NCI-H345 (cell line): ENCODE measurements at regions not wholly inside any gene's neighbourhood (a gene's known extent, or its start where the extent isn't known, plus 50 kb on each side); places are given as distances from the start of the nearest gene placed in this dataset.
A peak's percentile ranks its signal among the peaks of the same experiment; 100 is the strongest.

Experiments
- DNase-seq: peaks from one replicate; lab custom pipeline; 2025; lab: John Stamatoyannopoulos, UW

DNA sequence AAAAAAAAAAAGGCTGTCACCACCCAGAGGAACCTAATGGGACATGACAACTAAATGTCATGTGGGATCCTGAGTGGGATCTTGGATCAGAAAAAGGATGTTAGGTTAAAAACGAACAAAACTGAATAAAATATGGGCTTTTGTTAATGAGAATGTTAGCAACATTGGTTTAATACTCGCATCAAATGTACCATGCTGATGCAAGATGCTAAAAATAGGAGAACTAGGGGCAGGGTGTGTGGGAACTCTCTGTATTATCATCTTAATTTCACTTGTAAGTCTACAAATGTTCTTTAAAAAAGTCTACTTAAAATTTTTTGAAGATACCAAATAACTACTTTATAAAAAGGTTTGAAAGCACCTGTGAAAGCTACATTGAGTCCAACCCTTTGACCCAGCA, 88.8 kb upstream of the PRR5 start:
- no peak for DNase-seq

DNA sequence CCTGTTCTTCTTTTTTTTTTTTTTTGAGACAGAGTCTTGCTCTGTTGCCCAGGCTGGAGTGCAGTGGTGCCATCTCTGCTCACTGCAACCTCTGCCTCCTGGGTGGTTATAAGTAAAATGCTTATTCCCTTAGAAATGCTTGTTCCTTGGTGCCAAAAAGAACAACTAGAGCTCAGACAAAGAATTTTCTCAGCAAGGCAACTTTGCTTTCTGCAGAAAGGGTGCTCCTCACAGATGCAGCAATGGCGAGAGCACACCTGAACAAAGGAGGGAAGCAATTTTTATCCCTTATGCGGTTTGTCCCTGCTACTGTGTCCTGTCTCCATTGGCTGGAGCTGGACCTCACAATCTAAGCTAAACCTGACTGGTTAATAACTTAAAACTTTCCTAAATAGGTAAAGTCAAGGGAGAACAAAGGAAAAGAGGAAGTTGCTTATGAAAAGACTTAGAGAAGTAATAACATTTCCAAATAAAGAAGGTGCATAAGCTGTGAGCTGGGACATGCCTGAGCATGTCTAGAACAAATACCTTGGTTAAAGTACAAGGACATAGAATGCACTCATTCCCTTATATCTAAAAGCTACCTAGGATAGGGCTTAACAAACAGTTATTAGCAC, 90.0 kb upstream of the PRR5 start:
- DNase-seq = no peak

DNA sequence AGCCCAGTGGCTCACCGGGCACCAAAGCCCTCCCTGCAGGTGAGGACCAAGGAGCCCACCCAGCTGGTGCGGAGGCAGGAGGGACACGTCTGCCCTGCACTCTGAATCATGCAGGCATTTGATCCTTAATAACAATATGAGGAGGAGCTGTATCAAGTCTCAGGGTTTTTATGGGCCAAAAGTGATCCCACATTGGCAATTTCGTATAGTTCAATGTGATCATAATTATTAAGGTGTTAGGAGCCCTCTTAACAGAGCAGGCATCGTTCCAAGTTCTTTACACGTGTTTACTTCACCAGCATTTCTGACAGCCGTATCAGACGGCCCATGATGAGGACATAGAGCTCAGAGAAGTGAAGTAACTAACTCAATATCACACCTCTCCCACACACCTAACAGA, 91.9 kb upstream of the PRR5 start:
- DNase-seq = no peak

DNA sequence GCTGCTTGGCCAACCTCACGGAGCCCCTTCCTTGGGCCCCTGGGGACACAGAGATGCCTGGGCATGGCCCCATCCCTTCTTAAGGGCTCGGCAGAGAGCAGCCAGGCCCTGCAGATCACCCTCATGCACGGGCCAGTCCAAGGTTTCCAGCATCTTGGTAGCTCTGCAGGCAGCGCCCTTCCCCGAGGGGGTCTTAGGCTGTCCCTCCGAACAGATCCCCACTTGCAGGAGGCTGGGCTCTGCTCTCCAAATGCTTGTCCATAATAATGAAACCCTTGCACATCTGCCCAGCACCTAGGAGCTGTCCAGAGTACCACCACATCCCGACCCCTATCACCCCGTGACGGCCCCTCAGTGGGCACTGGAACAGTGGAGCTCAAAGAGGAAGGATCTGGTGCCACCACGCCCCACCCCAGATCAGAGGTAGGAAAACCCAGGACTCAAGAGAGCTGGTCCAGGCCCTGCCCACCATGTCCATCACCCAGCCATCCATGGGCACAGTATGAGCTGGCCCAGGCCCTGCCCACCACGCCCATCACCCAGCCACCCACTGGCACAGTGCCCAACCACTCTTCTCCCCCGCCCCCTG, 92.5 kb upstream of the PRR5 start:
- DNase-seq = no peak

DNA sequence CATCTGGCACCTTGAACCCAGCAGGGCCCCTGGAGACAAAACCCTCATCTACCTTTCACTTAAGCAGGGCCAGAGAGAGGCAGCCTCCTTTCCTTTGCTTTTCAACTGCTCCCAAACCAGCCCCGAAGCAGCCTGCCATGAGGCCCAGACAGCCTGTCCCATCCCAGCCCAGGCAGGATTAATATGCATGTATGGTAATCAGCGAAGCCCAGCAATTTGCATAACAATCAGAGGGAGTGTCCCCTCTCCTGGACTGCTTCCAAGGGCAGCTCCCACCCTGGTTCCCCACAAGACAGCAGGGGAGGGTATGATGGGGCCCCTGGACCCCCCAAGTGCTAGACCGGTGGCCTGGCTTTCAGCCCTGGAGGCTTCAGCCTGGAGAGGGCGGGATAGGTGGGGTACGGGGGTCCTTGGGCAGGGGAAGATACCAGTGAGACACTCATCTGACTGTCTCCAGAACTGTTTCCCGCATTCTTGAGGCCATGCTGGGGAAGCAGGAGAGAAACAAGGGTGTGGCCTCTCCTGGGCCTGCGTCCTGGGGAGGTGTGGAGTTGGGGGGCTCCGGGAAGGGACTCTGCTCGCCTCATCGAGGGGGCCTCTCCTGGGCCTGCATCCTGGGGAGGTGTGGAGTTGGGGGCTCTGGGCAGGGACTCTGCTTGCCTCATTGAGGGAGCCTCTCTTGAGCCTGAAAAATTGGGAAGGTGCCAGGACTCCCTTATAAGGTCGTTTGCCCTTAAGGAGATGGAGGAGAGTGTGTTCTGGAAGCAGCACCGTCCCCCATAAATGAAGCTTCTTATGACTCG, 93.2 kb upstream of the PRR5 start:
- no peak for DNase-seq

DNA sequence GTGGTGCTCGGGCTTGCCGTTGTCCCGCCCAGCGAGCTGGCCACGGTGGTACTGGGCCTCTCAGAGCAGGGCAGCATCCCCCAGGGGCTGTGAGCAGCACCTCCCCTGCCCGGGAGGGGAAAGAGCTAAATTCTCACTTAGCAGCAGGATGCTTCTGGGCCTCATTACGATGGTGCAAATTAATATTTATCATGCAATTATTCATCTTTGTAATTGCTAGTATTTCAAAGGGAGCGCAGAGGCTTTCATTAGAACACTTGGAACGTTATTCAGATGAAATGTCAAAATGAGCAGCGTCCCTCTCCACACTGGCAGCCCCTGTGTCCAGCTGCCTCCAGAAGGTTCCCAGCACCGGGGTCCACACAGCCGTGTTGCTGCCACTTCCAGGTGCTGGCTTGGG, 95.9 kb upstream of the PRR5 start:
- DNase-seq = no peak

DNA sequence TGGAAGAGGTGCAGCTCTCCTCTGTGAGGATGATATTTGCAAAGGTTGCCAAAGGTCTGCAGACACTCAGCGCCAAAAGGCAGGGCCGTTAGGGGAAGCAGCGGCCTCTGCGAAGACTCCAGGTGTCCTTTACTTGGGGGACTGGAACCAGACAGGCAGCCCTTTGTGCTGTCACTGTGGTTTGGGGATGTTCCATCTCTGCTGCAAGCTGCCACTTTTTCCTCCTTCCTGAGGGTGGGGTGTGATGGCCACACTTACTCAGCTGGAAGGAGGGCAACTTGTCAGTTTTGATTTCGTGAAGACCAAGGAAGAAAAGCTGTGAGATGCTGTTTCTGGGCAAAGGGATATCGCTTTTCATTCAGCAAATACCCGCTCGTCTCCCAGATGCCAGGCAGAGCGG, 96.5 kb upstream of the PRR5 start:
- no peak for DNase-seq

DNA sequence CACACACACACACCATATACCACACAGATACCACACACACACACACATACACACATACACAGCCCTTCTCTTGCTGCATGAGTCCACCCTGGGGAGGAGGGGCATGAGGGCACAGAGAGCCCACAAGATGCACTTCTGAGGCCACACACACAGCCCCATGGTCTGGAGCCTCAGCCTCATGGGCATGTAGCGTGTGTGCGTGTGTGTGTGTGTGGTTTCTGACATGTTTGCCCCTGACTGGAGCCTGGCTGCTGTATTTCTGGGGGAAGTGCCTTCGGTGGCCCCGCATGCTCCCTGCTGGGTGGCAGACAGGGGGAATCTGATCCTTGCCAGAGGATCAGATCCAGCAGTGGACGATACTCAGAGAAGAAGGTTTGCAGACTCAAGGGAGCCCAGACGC, 97.0 kb upstream of the PRR5 start:
- DNase-seq = no peak

DNA sequence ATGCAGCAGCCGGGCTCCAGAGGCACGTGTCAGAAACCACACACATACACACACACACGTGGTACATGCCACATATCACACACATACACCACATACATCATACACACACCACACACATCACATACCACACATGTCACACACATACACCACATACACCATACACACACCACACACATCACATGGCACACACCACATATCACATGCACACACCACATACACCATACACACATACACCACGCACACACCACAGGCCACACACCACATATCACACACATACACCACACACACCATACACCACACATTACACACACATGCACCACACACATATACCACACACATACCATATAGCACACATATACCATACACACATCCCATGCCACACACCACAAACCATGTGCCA, 97.5 kb upstream of the PRR5 start:
- DNase-seq = no peak

DNA sequence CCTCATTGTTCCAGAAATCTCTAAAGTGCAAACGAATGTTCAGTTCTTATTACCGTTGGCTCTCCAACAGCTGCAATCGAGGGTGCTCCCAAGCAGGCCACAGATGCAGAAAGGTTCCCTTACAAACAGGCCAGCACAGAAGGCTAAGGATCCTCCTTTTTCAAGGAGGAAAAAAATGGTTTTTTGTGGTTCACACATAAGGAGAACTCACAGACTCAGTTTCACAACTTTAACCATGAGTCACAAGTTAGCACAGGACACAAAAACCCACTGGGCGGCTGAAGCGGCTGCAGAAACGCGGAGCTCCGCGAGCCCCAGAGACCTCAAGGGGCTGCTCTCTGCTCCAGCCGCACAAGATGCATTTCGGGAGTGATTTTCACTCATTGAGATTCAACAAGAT, 98.2 kb upstream of the PRR5 start:
- DNase-seq = no peak

DNA sequence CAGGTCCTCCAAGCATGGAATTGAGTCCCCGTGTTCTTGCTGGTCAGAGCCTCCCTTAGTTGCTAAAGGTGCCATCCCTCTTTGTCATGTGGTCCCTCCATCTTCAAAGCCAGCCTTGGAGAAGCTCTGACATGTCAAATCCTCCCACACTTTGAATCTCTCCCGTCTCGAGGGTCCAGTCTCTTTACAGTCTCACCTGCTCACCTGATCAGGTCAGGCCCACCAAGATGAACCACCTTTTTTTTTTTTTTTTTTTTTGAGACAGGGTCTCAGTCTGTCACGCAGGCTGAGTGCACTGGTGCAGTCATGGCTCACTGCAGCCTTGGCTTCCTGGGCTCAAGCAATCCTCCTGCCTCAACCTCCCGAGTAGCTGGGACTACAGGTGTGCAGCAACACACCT, 100.3 kb upstream of the PRR5 start:
- no peak for DNase-seq

DNA sequence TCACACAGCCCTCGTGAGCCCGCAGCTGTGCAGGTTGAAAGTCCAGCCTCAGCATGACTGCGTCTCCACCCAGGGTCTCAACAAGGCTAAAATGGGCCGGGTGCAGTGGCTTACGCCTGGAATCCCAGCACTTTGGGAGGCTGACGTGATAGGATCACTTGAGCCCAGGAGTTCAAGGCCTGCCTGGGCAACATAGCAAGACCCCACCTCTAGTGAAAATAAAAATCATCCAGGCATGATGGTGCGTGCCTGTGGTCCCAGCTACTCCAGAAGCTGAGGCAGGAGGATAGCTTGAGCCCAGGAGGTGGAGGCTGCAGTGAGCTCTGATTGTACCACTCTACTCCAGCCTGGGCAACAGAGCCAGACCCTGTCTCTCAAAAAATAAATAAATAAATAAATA, 100.8 kb upstream of the PRR5 start:
- no peak for DNase-seq

DNA sequence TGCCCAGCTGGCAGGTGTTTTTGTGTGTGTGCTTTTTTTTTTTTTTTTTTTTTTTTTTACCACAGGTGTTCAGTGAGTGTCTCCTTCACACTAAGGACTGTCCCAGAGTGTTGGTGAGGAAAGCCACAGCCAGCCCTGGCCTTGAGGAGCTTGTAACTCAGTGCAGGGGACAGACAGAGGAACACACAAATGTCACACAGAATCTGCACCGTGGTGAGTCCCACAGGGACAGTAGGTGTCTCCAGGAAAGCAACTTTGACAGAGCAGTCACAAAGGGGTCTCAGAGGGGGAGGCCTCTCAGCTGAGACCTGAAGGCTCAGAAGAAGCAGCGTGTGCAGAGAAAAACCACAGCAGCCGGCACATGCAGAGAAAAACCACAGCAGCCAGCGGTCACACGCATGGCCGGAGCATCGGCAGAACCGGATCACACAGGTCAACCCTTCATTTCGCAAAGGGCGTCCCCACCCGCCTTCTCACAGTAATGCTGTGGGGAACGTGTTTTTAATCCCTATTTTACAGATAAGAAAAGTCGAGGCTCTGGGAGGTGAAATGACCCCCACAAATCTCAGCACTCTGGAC, 101.7 kb upstream of the PRR5 start:
- no peak for DNase-seq

DNA sequence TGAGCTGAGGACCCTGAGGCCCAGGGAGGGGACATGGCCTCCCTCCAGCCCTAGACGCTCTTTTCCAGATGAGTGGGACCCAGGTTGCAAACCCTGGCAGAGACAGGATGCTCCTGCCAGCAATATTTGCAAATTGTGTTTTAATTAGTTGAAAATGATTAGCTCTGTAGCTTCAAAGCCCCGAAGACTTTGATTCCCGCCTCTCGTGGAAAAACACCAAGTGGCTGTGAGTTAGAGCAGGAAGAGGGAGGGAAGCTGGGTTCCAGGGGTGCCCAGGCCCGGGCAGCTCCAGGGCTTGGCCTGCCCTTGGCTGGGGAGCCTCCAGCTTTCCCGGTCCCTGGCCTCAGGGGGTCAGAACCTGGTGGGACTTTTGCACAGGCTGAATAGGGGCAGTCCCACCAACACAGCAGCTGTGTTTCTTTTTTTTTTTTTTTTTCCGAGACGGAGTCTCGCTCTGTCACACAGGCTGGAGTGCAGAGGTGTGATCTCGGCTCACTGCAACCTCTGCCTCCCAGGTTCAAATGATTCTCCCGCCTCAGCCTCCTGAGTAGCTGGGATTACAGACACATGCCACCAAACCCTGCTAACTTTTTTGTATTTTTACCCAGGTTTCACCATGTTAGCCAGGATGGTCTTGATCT, 101.6 kb upstream of the RTL6 start:
- no peak for DNase-seq

DNA sequence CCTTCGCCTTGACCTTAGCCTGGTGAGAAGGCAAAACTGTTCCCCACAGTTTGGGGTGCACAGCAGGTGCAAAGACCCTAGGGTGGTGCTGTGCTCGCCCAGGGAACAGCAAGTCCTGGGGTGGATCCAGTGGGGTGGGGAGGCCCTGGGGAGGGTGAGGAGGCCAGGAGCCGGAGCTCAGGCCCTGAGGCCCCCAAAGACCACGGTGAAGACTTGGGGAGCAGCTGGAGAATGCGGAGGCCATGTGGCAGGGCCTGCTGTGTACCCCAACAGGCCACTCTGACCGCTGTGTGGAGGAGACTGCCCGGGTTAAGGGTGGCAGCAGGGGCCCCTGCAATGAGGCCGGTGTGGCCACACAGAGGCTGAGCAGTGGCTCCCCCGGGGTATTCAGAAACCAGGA, 101.1 kb upstream of the RTL6 start:
- no peak for DNase-seq

DNA sequence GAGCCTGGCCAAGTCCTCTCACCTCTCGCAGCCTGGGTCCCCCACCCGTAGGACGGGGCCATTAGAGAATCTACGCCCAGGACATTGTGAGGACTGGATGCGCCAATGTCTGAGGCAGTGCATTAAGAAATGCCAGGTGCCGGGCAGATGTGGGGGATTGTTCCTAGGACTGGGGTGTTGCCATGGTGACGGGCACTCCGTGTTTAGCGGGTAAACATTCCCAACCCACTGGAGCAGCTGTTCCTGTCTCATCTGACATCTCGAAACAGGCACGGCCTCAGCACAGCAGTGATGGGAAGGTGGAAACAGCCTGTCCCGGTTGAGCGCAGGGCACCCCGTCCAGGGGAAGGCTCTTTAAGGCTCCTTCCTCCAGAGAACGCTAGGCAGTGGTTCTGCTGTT, 99.6 kb upstream of the RTL6 start:
- DNase-seq = peak; percentile 84

DNA sequence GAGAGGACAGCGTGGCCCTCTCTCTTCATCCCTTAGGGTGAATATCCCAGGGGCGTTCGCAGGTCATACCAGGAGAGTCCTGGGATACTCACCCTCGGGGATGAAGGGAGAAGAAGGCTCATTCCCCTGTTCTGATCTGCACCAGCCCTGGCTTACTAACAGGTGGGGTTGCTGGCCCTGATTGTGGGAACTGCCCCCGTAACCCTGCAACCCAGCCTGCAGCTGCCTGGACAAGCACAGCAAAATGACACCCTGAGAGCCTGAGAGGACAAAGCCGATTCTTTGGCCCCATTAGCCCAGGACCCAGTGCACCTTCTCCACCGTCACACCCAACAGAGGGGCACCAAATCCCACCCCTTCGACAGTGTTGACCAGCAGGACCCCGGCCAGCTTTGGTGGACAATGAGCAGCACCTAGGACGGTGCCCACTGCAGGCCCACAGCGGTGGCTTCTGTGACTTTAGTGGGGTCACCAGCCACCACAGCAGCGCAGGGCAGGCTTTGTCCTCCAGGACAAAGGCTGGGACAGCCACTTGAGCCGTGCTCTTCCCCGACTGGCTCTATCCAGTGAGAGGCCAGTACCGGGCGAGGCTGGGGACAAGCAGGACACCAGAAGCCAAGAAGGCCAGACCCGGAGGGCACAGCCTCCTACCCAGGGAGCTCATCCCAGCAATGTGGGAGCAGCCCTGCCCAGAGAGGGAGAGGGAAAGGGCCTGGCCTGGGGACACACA, 98.5 kb upstream of the RTL6 start:
- DNase-seq = no peak

DNA sequence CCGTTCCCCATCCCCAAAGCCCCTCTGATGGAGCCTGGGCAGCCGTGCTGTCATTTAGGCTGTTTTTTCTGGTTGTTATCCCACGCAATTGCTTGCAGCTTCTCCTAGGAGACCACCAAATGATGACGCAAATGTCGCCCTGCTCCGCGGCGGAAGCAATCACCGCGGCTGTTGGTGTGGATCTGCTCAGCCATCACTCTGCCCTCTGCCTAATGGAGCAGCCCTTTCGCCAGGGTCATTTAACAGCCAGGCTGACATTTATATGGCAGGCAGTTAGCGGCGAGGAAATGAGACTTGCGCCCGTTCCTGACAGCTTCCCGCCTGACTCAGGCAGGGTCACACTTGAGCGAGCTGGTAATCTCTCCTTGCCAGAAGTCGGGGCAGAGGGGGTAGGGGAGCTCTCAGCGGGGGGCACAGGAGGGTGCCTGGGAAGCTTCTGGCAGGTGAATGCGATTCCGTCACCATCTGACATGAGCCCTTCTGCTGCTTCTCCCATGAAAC, 97.9 kb upstream of the RTL6 start:
- DNase-seq = peak; percentile 34

DNA sequence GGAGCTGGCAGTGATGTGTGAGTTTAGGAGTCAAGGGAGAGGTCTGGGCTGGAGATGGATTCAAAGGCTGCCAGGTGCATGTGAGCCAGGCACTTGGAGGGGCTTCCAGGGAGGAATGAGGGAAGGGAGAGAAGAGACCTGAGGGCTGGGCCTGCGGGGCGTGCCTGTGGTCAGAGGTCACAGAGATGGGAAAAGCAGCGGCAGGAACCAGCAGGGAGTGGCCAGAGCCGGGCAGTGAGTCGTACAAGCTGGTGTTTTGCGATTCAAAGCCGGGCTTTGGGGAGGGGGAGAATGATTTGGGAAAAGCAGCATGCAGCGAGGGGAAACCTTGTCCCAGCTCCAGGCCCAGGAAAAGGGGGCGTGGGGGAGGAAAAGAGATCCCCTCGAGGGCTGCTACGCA, 96.9 kb upstream of the RTL6 start:
- DNase-seq = no peak

DNA sequence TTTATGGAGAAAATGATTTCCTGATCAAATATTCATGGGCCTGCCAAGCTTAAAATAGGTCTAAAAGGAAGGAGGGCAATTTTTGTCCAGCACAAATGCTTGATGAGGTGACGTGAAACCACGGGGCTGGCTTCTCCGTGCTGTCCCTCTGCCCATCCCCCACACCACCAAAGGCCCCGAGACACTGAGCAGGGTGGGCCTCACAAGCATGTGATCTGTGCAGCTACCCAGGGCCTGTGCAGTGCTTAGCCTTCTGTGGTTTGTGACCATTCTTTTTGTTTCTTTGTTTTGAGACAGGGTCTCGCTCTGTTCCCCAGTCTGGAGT, 94.8 kb upstream of the RTL6 start:
- DNase-seq = no peak

DNA sequence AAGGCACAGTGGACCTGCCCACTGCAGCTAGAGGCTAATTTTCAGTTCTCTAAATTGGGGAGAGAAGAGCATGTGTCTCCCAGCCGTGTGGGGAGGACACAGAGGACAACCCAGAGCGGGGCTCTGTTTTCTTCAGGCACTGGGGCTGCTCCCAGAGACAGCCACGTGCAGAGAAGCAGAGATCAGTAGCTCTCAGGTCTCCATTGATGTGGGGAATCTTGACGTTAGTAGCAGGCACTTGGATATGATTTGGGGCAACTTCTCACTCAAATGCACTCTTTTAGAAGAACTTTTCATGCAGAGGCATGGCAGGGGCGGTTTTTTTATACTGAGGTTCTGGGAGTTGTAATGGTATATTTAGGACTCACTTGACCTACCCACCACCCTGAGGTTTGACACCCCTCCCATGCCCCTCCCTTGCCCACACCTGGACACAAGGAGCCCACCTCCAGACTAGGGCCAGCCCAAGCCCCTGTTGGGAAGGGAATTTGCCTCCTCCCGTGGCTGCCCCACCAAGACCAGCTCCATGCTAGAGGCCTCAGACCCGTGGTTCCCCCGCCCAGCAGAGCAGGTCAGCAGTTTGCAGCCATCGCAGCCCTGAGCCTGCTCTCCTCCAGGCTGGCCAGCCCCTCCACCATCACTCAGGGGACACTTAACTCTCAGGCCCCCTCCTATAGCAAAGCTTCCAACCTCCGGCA, 94.2 kb upstream of the RTL6 start:
- no peak for DNase-seq
